H7 (cell line): ENCODE measurements at regions not wholly inside any gene's neighbourhood (a gene's known extent, or its start where the extent isn't known, plus 50 kb on each side); places are given as distances from the start of the nearest gene placed in this dataset.
A peak's percentile ranks its signal among the peaks of the same experiment; 100 is the strongest.
"Not testable (repeated sequence)": the region's sequence is repeated elsewhere in the genome, so short reads cannot be mapped to it uniquely, and the experiment has no call there.

Experiments
- DNase-seq: peaks from one replicate; pipeline ENCODE4 v3.0.0; 2012
- H3K27me3 ChIP-seq: 2 replicates; pipeline ENCODE4 v1.6.0; 2011; ENCODE audit warnings: mild to moderate bottlenecking, low read length; ENCODE audit not compliant: control insufficient read depth, insufficient read depth
- H3K36me3 ChIP-seq: replicated peaks from 2 replicates; pipeline ENCODE4 v1.5.1; 2011; ENCODE audit warnings: low read length; ENCODE audit not compliant: control insufficient read depth, insufficient read depth
- H3K4me3 ChIP-seq: 2 replicates; pipeline ENCODE4 v1.5.1; 2011; ENCODE audit warnings: low read depth, mild to moderate bottlenecking, control low read depth, low read length, moderate library complexity; ENCODE audit not compliant: insufficient read depth

DNA sequence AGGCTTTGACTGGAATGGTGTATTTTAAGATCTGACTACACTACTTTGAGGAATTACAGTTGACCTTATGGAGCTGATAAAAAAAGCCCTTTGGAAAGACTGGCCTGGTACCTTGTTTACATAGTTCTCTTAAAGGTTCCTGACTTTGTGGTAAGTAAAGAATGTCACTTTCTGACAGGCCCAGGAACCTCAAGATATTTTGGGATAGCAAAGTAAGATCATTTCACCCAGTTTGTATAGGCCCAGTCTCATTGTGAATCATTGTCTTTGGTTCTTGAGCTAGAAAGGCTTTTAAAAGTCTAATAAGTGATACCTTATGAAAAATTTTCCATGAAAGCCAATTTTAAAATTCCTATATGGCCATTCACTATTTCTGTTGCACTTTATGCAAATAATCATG lies 316.3 kb upstream of the LRRTM4 start:
- no peaks in the 10 kb centered on the region; the same call in none of the 2 replicates for H3K36me3 ChIP-seq

DNA sequence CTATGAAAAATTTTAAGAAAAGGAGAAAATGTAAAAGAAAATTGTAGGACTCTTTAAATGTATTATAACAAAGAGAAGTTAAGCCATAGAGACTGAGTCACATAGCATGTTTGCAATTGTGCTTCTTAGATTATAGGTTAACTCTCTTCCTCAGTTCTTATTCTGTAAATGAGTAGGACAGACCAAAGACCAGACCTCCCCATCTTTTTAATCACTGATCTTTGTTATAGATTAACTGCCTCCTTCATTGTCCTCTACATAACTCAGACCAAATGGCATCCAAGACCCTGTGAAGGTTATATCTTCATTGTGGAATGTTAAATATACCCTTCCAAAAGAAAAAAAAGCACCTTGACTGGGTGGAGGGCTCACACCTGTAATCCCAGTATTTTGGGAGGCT lies 316.9 kb upstream of the LRRTM4 start:
- DNase-seq = no peak
- Histone ChIP-seq H3K27me3 (no peaks in the 10 kb centered on the region), H3K36me3 (no peaks in the 10 kb centered on the region; the same call in none of the 2 replicates), H3K4me3 (no peak overlapping the region)

More for the DNA sequence above, 316.3 kb upstream of the LRRTM4 start:
- Histone ChIP-seq H3K4me3 (no peak overlapping the region), H3K27me3 (no peaks in the 10 kb centered on the region)
- no peak for DNase-seq

DNA sequence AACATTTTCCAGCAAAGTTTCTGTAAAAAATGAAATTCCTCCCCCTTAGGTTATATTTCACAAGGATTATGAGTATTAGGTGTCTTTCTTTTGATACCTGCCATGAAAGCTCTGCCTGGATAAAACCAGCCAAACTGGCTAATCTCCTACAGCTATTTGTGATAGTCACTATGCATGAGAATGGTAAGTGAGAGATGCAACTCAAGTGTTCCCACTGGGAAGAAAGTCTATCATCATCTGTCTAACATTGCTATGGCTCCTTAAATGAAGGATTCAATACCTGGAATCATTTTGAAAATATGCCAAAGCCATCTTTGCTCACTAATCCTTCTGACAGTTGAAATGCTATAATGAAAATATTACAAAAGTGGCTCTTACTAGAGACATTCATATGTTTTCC lies 339.9 kb upstream of the LRRTM4 start:
- peak; percentile 23 for DNase-seq
- H3K4me3 ChIP-seq = no peak overlapping the region
- H3K36me3 ChIP-seq = no peaks in the 10 kb centered on the region
- H3K27me3 ChIP-seq = no peaks in the 10 kb centered on the region

DNA sequence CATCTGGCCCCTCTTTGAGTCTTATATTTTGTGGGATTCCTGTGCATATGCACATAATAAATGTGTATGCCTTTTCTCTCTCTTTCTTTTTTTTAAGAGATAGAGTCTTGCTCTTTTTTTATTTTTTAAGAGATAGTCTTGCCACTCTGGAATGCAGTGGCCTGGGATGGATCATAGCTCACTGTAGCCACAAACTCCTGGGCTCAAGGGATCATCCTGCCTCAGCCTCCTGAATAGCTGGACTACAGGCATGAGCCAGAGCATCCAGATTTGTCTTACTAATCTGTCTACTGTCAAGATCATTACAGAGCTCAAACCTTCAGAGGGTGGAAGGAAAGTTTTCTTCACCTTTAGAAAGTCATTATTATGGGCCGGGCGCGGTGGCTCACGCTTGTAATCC lies 342.2 kb upstream of the LRRTM4 start:
- Histone ChIP-seq H3K36me3 (no peaks in the 10 kb centered on the region), H3K4me3 (no peak overlapping the region), H3K27me3 (no peaks in the 10 kb centered on the region)
- no peak for DNase-seq

DNA sequence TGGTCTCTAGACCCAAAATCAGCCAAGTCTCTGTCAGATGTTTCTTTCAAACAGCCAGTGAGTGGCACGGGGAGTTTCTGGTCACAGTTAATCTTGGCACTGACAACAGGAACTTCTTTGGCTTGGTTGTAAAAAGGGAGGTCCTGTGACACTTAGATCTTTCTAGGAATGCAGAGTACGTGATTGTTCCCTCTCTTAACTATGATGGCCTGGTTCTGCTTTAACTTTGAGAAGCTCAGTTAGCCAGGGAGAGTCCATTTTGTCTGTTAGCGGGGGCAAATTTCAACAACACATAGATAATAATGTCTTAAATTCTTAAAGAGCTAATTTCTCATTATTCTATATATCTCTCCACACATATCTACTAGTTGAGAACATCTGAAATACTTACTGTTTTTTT lies 344.5 kb upstream of the LRRTM4 start:
- no peaks in the 10 kb centered on the region for H3K36me3 ChIP-seq
- no peak for DNase-seq
- no peak overlapping the region for H3K4me3 ChIP-seq
- no peaks in the 10 kb centered on the region for H3K27me3 ChIP-seq

DNA sequence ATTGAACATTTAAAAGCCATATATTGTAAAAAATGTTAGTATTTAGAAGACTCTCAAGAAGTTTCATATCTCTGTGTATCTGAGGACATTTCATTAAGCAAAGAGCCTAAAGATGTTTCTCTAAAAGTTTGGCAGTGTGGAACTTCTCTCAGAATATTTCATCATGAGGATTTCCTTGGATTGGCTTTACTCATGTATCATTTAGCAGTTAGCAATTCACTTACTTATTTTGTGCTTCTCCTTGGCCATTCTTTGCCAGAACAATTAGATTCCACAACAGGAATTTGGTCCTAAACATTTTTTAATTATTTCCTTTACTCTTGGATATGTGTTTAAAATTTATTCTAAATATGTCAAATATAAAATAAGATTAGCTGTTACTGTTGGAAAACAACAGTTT lies 345.0 kb upstream of the LRRTM4 start:
- Histone ChIP-seq H3K4me3 (no peak overlapping the region), H3K27me3 (no peaks in the 10 kb centered on the region)

DNA sequence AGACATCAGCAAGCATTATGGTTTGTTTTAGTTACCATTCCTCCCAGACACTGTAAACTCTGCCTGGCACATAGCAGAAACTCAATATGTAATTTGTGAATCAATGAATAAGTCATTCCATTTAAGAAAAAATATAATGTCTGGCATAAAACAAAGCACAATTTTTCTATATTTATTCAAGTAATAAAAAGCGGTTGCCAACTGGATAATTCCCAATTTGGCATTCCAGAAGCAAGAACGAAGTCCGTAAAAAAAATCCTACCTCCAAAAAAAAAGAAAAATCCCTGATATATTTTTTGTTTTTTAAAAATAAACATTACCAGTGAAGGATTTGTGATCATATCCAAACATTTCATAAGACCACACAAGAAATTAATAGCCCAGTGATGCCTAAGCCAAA lies 351.3 kb upstream of the LRRTM4 start:
- DNase-seq = no peak
- no peaks in the 10 kb centered on the region for H3K27me3 ChIP-seq
- no peaks in the 10 kb centered on the region for H3K36me3 ChIP-seq
- H3K4me3 ChIP-seq = no peak overlapping the region

More for the DNA sequence above, 345.0 kb upstream of the LRRTM4 start:
- H3K36me3 ChIP-seq = no peaks in the 10 kb centered on the region
- no peak for DNase-seq

DNA sequence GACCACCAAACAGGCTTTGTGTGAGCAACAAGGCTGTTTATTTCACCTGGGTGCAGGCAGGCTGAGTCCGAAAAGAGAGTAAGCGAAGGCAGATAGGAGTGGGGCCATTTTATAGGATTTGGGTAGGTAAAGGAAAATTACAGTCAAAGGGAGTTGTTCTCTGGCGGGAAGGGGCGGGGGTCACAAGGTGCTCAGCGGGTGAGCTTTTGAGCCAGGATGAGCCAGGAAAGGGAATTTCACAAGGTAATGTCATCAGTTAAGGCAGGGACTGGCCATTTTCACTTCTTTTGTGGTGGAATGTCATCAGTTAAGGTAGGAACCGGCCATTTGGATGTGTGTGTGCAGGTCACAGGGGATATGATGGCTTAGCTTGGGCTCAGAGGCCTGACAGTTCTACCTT lies 378.0 kb upstream of the LRRTM4 start:
- not testable (repeated sequence) for H3K27me3 ChIP-seq, H3K36me3 ChIP-seq, H3K4me3 ChIP-seq, DNase-seq

DNA sequence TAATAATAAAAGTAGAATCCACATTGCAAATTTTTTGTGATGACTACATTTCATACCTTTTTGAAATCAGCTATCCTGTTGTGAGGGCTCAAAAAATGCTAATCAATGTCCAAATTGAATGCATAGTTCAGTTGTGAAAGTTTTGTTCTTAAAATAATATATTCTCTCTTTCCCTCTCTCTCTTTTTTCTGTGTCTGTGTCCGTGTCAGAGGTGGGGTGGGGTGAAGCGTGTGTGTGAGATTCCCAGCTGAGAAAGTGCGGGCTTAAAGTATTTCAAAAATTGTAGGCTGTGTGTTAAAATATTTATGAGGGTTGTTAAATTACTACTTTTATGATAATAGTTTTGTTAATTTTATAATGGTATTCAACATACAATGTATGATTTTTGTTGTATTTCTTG lies 388.0 kb upstream of the LRRTM4 start:
- H3K36me3 ChIP-seq = no peaks in the 10 kb centered on the region
- DNase-seq = no peak
- no peak overlapping the region for H3K4me3 ChIP-seq
- no peaks in the 10 kb centered on the region for H3K27me3 ChIP-seq

DNA sequence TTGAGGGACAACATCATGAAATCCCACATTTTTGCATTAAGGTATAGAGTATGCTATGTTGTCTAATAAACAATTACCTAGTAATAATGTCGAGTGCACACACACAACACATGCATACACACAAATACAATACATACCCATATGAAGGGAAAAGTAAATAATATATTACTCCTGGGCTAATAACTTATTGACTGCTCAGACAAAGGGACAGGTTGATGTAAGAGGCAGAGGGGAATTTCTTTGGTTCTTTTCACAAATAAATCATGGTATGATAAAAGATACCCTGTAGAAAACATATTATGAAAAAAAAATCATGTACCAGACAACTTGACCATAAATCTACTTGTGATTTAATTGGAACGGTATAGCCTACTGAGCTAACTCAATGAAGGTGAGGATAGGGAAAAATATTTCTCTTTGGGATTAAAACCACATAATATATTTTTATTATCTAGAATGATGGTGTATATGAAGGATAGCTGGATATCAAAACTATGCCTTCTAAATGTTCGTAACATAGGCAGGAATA lies 398.7 kb upstream of the LRRTM4 start:
- no peak for DNase-seq
- Histone ChIP-seq H3K36me3 (no peaks in the 10 kb centered on the region), H3K27me3 (no peaks in the 10 kb centered on the region), H3K4me3 (no peak overlapping the region)

DNA sequence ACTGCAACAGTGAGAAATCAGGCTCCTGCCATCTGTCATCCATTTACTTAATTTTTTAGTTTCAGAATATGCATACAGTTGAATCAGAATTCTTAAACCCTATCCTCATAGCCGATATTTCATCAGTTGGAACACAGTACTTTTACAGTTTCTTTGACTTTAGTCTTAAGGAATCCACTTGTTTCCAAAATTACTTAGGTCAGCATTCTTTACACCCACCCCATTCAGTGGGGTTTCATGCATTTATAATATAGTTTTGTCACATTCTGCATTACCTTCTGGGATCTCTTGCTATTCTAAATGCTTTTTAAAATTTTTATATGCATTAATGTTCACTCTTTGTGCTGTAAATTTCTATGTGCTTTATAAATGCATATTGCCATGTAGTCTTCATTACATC lies 400.4 kb upstream of the LRRTM4 start:
- no peak for DNase-seq
- no peaks in the 10 kb centered on the region for H3K36me3 ChIP-seq
- no peaks in the 10 kb centered on the region for H3K27me3 ChIP-seq
- H3K4me3 ChIP-seq = no peak overlapping the region

DNA sequence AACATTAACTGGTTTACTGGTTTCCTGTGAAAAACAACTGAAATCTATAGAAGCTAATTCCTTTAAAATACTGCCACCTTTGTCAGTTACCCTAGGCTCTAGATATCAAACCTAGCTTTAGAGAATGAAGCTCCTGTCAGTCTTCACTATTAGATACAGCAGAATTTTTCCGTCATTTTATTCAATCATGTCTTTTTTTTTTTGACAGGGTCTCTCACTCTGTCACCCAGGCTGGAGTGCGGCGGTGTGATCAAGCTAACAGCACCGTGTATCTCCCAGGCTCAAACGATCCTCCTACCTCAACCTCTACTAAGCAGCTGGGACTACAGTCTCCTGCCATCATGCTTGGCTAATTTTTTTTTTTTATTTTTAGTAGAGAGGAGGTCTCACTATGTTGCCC lies 415.2 kb upstream of the LRRTM4 start:
- Histone ChIP-seq H3K4me3 (no peak overlapping the region), H3K27me3 (no peaks in the 10 kb centered on the region), H3K36me3 (no peaks in the 10 kb centered on the region)
- no peak for DNase-seq

DNA sequence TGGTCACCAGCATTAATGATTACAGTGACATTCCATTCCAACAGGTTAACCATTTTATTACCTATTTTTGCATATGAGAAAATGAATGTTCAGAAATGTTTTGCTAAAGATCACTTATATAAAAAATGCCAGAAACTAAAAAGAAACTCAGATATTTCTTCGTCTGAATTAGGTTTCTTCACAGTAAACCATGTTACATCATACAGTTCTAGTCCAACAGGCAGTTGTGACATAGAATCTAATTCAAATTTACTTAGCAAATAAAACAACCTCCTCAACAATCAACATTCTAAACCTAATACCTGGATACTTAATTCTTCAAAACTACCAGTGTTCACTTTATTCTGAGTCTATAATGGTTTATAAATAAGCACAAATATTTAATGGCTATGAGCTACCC lies 416.3 kb upstream of the LRRTM4 start:
- DNase-seq = no peak
- Histone ChIP-seq H3K36me3 (no peaks in the 10 kb centered on the region), H3K4me3 (no peak overlapping the region), H3K27me3 (no peaks in the 10 kb centered on the region)

DNA sequence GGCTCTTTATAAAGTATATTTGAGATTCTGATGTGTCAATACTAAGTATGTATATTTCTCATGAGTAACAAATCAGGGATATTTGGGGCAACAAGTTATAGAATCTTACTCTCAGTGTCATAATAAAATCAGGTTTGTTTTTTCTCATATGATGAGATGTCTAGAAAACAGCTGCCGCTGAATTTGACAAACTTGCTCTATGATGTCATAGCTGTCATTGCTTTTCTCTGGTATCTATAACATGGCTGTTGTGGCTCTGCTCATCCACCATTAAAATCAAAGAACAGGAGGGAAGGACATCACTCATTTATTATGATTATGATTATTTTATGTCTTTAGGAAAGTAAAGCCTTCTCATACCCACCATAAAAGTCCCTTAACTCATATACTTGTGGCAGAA lies 417.2 kb upstream of the LRRTM4 start:
- Histone ChIP-seq H3K36me3 (no peaks in the 10 kb centered on the region), H3K27me3 (no peaks in the 10 kb centered on the region), H3K4me3 (no peak overlapping the region)
- DNase-seq = no peak

DNA sequence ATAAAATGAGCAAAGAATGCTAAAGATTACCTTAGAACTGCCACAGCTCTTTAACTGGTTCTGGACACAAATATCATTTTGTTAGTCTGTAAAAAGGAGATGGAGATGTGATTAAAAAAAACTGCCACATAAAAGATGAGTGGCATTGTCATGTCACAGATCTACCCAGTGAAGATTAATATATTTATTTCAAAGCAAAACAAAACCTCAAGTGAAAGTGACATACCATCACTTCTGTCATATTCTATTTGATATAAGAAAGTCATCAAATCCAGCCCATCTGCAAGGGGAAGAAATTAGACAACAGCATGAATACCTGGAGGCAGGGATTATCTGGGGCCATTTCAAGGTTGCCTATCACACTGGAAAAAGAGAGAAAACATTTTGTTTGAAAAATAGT lies 417.6 kb upstream of the LRRTM4 start:
- no peaks in the 10 kb centered on the region for H3K27me3 ChIP-seq
- no peak for DNase-seq
- no peaks in the 10 kb centered on the region for H3K36me3 ChIP-seq
- no peak overlapping the region for H3K4me3 ChIP-seq

DNA sequence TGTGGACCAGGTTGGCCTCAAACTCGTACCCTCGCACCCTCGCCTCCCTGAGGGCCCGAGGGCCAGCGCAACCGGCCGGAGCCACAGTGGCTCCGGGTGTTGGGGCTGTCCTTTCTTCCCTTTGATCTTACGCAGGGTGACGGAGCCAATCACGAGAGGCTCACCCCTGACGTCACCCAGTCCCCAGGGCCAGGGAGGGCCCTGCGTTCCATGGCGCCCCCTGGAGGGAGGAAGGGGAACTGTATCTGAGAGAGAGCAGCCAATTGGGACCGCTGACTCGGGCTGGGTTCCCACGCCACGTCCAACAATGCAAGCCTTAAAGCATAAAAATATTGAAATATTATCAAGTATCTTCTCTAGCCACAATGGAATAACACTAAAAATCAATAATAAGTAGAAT lies 432.8 kb upstream of the LRRTM4 start:
- no peak overlapping the region for H3K4me3 ChIP-seq
- H3K36me3 ChIP-seq = no peaks in the 10 kb centered on the region
- no peak for DNase-seq
- H3K27me3 ChIP-seq = no peaks in the 10 kb centered on the region
